ENCODE measurements at regions not wholly inside any gene's neighbourhood (a gene's known extent, or its start where the extent isn't known, plus 50 kb on each side); places are given as distances from the start of the nearest gene placed in this dataset.
"Not testable (repeated sequence)": the region's sequence is repeated elsewhere in the genome, so short reads cannot be mapped to it uniquely, and the experiment has no call there.

DNA sequence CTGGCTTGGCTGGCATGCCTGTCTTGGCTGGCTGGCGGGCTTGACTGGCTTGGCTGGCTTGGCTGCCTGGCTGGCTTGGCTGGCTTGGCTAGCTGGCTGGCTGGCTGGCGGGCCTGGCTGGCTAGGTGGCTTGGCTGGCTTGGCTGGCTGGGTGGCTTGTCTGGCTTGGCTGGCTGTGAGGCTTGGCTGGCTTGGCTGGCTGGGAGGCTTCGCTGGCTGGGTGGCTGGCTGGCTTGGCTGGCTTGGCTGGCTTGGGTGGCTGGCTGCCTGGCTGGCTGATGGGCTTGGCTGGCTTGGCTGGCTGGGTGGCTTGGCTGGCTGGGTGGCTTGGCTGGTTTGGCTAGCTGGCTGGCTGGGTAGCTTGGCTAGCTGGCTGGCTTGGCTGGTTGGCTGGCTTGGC, 2827.9 kb downstream of the RPIA start:
- TF ChIP-seq, protein P1, sequence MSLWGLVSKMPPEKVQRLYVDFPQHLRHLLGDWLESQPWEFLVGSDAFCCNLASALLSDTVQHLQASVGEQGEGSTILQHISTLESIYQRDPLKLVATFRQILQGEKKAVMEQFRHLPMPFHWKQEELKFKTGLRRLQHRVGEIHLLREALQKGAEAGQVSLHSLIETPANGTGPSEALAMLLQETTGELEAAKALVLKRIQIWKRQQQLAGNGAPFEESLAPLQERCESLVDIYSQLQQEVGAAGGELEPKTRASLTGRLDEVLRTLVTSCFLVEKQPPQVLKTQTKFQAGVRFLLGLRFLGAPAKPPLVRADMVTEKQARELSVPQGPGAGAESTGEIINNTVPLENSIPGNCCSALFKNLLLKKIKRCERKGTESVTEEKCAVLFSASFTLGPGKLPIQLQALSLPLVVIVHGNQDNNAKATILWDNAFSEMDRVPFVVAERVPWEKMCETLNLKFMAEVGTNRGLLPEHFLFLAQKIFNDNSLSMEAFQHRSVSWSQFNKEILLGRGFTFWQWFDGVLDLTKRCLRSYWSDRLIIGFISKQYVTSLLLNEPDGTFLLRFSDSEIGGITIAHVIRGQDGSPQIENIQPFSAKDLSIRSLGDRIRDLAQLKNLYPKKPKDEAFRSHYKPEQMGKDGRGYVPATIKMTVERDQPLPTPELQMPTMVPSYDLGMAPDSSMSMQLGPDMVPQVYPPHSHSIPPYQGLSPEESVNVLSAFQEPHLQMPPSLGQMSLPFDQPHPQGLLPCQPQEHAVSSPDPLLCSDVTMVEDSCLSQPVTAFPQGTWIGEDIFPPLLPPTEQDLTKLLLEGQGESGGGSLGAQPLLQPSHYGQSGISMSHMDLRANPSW (CRISPR knock-in tag; conservative IDR thresholded peaks at IDR 0.05; ENCODE audit: low read depth), result not testable (repeated sequence)
- not testable (repeated sequence) for TF ChIP-seq NFE2L1 (CRISPR knock-in tag; IDR thresholded peaks at IDR 0.05)
- TF ChIP-seq, protein P2, sequence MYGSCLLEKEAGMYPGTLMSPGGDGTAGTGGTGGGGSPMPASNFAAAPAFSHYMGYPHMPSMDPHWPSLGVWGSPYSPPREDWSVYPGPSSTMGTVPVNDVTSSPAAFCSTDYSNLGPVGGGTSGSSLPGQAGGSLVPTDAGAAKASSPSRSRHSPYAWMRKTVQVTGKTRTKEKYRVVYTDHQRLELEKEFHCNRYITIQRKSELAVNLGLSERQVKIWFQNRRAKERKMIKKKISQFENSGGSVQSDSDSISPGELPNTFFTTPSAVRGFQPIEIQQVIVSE (CRISPR knock-in tag; IDR thresholded peaks at IDR 0.05; ENCODE audit: borderline replicate concordance), result not testable (repeated sequence)
- TF ChIP-seq, protein P3, sequence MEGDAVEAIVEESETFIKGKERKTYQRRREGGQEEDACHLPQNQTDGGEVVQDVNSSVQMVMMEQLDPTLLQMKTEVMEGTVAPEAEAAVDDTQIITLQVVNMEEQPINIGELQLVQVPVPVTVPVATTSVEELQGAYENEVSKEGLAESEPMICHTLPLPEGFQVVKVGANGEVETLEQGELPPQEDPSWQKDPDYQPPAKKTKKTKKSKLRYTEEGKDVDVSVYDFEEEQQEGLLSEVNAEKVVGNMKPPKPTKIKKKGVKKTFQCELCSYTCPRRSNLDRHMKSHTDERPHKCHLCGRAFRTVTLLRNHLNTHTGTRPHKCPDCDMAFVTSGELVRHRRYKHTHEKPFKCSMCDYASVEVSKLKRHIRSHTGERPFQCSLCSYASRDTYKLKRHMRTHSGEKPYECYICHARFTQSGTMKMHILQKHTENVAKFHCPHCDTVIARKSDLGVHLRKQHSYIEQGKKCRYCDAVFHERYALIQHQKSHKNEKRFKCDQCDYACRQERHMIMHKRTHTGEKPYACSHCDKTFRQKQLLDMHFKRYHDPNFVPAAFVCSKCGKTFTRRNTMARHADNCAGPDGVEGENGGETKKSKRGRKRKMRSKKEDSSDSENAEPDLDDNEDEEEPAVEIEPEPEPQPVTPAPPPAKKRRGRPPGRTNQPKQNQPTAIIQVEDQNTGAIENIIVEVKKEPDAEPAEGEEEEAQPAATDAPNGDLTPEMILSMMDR (IDR thresholded peaks at IDR 0.05), result not testable (repeated sequence)

All from WTC11 (cell line).